Lower leg skin (tissue), 4 donors: ENCODE measurements at regions not wholly inside any gene's neighbourhood (a gene's known extent, or its start where the extent isn't known, plus 50 kb on each side); places are given as distances from the start of the nearest gene placed in this dataset.
"Not testable (repeated sequence)": the region's sequence is repeated elsewhere in the genome, so short reads cannot be mapped to it uniquely, and the experiment has no call there.

Experiments
- DNase-seq, 2 donors: peaks; one replicate each; pipeline ENCODE4 v3.0.0-alpha.2; 2019; ENCODE audit warnings: low spot score in 2 of 2
- H3K4me3 ChIP-seq: fragments of 200-600 bp; sonication (generic); 2 replicates; pipeline ENCODE4 v1.5.1; 2017; ENCODE audit warnings: mild to moderate bottlenecking, low read depth; ENCODE audit not compliant: poor library complexity, severe bottlenecking
- POLR2A ChIP-seq, 2 donors: fragments of 450-650 bp; IDR thresholded peaks; one replicate each; pipeline ENCODE4 v1.6.1; 2016 to 2017; ENCODE audit warnings: antibody characterized with exemption in 2 of 2, mild to moderate bottlenecking in 1 of 2, moderate library complexity in 1 of 2
- WGBS, 2 donors: methylation state at CpG; one replicate each; pipeline ENCODE4 v1.1.5; 2018; 5-methylcytosine and 5-hydroxymethylcytosine counted together
- intact Hi-C: fragments of 100-400 bp; cut with DNase I; formaldehyde crosslinking; loops from one replicate; pipeline ENCODE4 v1.15.0; 2023; ENCODE audit warnings: low total_unique reads
- TF ChIP-seq, protein P1 (sequence below), 3 donors: fragments of 450-650 bp; IDR thresholded peaks; one replicate each; pipeline ENCODE4 v1.5.1; 2016; ENCODE audit warnings: antibody characterized with exemption in 3 of 3, mild to moderate bottlenecking in 3 of 3, moderate library complexity in 2 of 3

DNA sequence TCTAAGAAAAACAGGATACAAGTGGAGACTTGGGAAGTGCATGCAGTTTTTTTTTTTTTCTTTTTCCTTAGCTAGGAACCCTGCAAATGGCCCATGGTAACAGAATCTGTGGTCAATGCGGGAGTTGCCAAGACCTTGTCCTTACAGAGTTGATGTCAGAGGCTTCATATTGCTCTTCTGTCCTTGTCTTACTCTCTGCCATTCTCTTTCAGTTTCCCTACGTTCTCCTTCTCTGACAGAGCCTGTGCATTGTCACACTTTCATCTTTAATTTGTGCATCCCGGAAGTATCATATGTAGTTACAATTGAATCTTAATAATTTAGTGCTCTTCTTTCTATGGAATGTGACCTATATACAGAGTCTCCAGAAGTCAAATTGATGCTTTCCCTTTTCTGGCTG, 986.9 kb downstream of the TMEM121 start:
- intact Hi-C loops, result no loop called here
- no peak overlapping the region for H3K4me3 ChIP-seq
- TF ChIP-seq, protein P1, sequence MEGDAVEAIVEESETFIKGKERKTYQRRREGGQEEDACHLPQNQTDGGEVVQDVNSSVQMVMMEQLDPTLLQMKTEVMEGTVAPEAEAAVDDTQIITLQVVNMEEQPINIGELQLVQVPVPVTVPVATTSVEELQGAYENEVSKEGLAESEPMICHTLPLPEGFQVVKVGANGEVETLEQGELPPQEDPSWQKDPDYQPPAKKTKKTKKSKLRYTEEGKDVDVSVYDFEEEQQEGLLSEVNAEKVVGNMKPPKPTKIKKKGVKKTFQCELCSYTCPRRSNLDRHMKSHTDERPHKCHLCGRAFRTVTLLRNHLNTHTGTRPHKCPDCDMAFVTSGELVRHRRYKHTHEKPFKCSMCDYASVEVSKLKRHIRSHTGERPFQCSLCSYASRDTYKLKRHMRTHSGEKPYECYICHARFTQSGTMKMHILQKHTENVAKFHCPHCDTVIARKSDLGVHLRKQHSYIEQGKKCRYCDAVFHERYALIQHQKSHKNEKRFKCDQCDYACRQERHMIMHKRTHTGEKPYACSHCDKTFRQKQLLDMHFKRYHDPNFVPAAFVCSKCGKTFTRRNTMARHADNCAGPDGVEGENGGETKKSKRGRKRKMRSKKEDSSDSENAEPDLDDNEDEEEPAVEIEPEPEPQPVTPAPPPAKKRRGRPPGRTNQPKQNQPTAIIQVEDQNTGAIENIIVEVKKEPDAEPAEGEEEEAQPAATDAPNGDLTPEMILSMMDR (IDR thresholded peaks at IDR 0.05), result no peak
- no peak for TF ChIP-seq POLR2A (IDR thresholded peaks at IDR 0.05)
- DNase-seq, result no peak
- 60 to 63% methylated on average over 3 of the region's 3 CpGs for WGBS, 2 donors

DNA sequence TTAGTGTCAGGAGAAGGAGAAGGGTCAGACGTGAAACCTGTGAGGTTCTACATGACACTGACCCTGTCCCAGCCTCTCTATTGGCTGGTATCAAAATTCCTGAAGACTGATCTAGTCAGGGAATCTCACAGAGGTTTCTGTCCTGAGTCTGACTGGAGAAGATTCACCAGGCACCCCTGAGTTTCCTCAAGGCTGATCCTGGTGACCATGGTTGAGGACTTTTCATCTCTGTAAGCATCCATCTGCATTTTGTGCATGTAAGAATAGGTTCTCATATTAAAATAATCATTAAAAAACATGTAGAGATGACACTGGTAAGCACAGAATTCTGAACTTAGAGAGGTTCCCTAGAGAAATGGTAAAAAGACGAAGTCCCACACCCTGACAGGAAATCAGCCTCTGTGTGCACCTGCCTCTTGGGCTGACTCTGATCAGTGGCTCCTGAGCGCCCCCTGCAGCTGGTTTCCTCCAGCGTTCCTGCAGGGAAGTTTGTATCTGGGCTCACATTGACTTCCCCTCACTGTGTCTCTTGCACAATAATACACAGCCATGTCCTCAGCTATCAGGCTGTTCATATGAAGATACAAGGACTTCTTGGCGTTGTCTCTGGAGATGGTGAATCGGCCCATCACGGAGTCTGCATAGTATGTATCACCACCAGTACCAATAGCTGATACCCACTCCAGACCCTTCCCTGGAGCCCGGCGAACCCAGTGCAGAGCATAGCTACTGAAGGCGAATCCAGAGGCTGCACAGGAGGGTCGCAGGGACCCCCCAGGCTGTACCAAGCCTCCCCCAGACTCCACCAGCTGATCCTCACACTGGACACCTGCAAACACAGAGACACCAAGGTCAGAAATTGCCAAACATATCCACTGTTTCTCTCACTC, 991.9 kb downstream of the TMEM121 start:
- no peak overlapping the region for H3K4me3 ChIP-seq
- 50 to 57% methylated on average over 10 to 11 of the region's 11 CpGs for WGBS, 2 donors
- intact Hi-C loops, result no loop called here
- no peak for DNase-seq
- no peak for TF ChIP-seq POLR2A (IDR thresholded peaks at IDR 0.05)
- TF ChIP-seq, protein P1 (IDR thresholded peaks at IDR 0.05), result no peak

DNA sequence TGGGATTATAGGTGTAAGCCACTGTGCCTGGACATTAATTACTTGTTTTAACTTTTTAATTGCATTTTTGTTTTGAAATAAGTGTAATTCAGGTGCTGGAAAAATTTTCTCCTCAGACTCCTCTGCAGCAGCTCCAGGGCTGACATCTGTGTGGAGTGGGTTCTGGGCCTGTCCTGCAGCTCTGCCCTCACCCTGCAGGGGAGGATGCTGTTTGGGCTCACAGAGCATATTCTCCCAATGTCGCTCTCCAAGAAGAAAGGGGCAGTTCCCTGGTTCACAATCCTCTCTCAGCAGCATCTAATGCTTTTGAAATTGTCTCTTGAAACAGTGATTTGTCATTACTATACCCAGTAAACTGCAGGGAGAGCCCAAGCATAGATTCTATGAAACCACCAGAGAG, 995.7 kb downstream of the TMEM121 start:
- intact Hi-C loops, DNase-seq, H3K4me3 ChIP-seq: not testable (repeated sequence)
- 46 to 53% methylated on average over 1 of the region's 1 CpG for WGBS, 2 donors

DNA sequence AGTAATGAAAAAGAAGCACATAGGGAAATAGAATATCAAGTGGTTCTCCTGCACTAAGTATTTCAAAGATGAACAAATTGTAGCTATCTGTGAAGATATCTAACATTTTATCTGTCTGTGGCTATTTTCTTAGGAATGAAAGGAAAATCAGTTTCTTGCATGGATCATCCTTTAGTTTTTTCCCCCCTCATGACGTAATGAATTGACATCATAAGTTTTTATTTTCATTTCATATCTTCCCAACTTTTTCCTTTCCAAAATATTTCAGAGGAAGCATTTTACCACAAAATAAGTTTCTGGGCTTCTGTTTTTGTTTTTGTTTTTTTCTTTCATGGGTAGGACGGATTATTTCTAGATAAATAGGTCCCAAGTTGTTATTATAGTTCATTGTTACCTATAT, 996.6 kb downstream of the TMEM121 start:
- no peak for DNase-seq
- WGBS, 2 donors, result 2 to 18% methylated on average over 2 of the region's 2 CpGs
- no peak for TF ChIP-seq POLR2A (IDR thresholded peaks at IDR 0.05)
- TF ChIP-seq, protein P1 (IDR thresholded peaks at IDR 0.05), result no peak
- intact Hi-C loops, result no loop called here
- no peak overlapping the region for H3K4me3 ChIP-seq

DNA sequence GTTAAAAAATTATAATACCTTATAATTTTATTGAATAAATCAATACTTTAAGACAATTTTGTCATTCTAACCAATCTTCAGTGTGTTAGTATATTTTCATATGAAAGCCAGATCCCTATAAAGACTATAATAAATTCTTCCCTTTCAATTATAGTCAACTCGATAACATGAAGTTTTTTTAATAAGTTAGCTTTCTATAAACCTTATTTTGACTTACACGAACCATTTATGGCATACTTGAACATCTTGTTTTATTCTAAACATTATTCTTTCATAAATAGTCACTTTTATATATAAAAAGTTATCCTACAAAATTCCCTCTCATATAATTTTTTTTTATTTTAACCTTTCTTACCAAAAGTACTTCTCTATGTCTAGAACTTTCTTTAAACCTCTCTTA, 1002.3 kb downstream of the TMEM121 start:
- TF ChIP-seq POLR2A (IDR thresholded peaks at IDR 0.05), result no peak
- TF ChIP-seq, protein P1 (IDR thresholded peaks at IDR 0.05), result no peak
- no peak overlapping the region for H3K4me3 ChIP-seq
- 54 to 59% methylated on average over 2 of the region's 2 CpGs for WGBS, 2 donors
- intact Hi-C loops, result no loop called here
- no peak for DNase-seq

DNA sequence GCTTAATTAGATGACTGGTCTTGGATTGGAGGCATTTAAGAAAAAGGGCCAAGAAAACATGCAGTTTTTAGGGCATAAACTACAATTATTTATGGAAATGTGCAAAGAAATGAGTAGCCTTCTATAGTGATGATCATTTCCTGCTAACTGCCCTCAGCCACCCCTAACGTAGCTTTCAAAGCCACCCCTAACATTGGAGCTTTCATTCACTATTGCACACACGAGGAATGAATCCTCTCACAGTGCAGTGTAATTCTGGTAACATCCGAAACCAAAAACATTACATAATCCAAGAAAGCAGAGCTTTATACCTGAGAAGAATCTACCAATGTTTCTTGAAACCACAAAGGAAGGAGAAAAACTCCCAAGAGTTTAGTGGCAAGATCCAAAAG, 1003.6 kb downstream of the TMEM121 start:
- no peak for DNase-seq
- no peak overlapping the region for H3K4me3 ChIP-seq
- 72% methylated on average over 3 of the region's 3 CpGs for WGBS, 2 donors
- no peak for TF ChIP-seq POLR2A (IDR thresholded peaks at IDR 0.05)
- TF ChIP-seq, protein P1 (IDR thresholded peaks at IDR 0.05), result no peak
- intact Hi-C loops, result no loop called here
